H1 (cell line): ENCODE measurements at regions not wholly inside any gene's neighbourhood (a gene's known extent, or its start where the extent isn't known, plus 50 kb on each side); places are given as distances from the start of the nearest gene placed in this dataset.

Source experiments
- CTCF ChIA-PET: fragments of 300-600 bp; sonication (Branson Sonifier 250); formaldehyde crosslinking; loops from one replicate; lab custom pipeline; 2021; ENCODE audit not compliant: partially characterized antibody; lab: Charles Lee
- POLR2A ChIA-PET: fragments of 300-600 bp; sonication (Branson Sonifier 250); formaldehyde crosslinking; loops from one replicate; lab custom pipeline; 2021; ENCODE audit warnings: inconsistent platforms; ENCODE audit not compliant: partially characterized antibody; lab: Charles Lee
- DNase-seq, 2 experiments: peaks; one replicate each; pipeline versions ENCODE4 v3.0.0 to v3.0.0-alpha.2; 2010 to 2022; ENCODE audit warnings: low spot score in 2 of 2, low read depth in 1 of 2, mixed read lengths in 1 of 2
- FAIRE-seq: peaks from 2 replicates; lab custom pipeline; 2011; peaks lifted over from hg19 to GRCh38; lab: Jason Lieb, UNC
- H2AFZ ChIP-seq: 2 replicates; pipeline ENCODE4 v1.8.1; 2012; ENCODE audit warnings: low read length, inconsistent platforms
- H2AK5ac ChIP-seq: 2 replicates; pipeline ENCODE4 v1.6.1; 2013; ENCODE audit warnings: low read depth, low read length
- H2BK120ac ChIP-seq: replicated peaks from 2 replicates; pipeline ENCODE3; 2013; ENCODE audit warnings: low read depth, low read length, inconsistent platforms
- H2BK12ac ChIP-seq: 2 replicates; pipeline ENCODE4 v1.6.1; 2013; ENCODE audit warnings: low read depth, low read length
- H2BK15ac ChIP-seq: 2 replicates; pipeline ENCODE4 v1.6.1; 2013; ENCODE audit warnings: low read length
- H2BK20ac ChIP-seq: 2 replicates; pipeline ENCODE4 v1.6.1; 2013; ENCODE audit warnings: low read length
- H2BK5ac ChIP-seq: 2 replicates; pipeline ENCODE4 v1.6.1; 2013; ENCODE audit warnings: low read depth, low read length
- H3K14ac ChIP-seq: 2 replicates; pipeline ENCODE4 v1.6.1; 2013; ENCODE audit warnings: inconsistent platforms; ENCODE audit not compliant: insufficient read length
- H3K18ac ChIP-seq: 2 replicates; pipeline ENCODE4 v1.6.1; 2013; ENCODE audit warnings: low read length; ENCODE audit errors: extremely low read depth
- H3K23ac ChIP-seq: 2 replicates; pipeline ENCODE4 v1.6.1; 2013; ENCODE audit warnings: inconsistent platforms; ENCODE audit not compliant: insufficient read length
- H3K23me2 ChIP-seq: 2 replicates; pipeline ENCODE4 v1.6.1; 2013; ENCODE audit warnings: low read depth, low read length
- H3K27ac ChIP-seq: 2 replicates; pipeline ENCODE4 v1.6.1; 2011; ENCODE audit warnings: low read depth, low read length, inconsistent platforms
- H3K27me3 ChIP-seq, 4 experiments: replicated peaks in 1 of 4; 1 replicate in 1 of 4; 2 replicates in 3 of 4; pipeline versions ENCODE4 v1.6.1 to v1.8.1; 2011 to 2013; ENCODE audit warnings: low read length in 3 of 4, mild to moderate bottlenecking in 3 of 4, inconsistent platforms in 2 of 4, mixed read lengths in 2 of 4, moderate library complexity in 1 of 4; ENCODE audit not compliant: control insufficient read depth in 3 of 4, insufficient read depth in 3 of 4; ENCODE audit errors: extremely low read depth in 1 of 4
- H3K36me3 ChIP-seq, 4 experiments: 2 replicates each; pipeline versions ENCODE4 v1.6.1 to v1.8.1; 2011 to 2013; ENCODE audit warnings: mild to moderate bottlenecking in 4 of 4, low read length in 3 of 4, moderate library complexity in 2 of 4, control low read depth in 1 of 4, inconsistent platforms in 1 of 4; ENCODE audit not compliant: insufficient read depth in 4 of 4, control insufficient read depth in 2 of 4
- H3K4ac ChIP-seq: replicated peaks from 2 replicates; pipeline ENCODE3; 2013; ENCODE audit warnings: low read length, low read depth, mixed read lengths, inconsistent platforms; ENCODE audit not compliant: insufficient read length
- H3K4me1 ChIP-seq, 4 experiments: replicated peaks in 1 of 4; 1 replicate in 1 of 4; 2 replicates in 3 of 4; pipeline versions ENCODE4 v1.6.1 to v1.8.1; 2011 to 2013; ENCODE audit warnings: low read length in 3 of 4, inconsistent platforms in 2 of 4, mixed read lengths in 1 of 4; ENCODE audit not compliant: insufficient read depth in 4 of 4, control insufficient read depth in 3 of 4
- H3K4me2 ChIP-seq, 2 experiments: 2 replicates each; pipeline versions ENCODE4 v1.6.1 to v1.8.1; 2011 to 2013; ENCODE audit warnings: low read depth in 2 of 2, low read length in 2 of 2, control low read depth in 1 of 2, inconsistent platforms in 1 of 2, mild to moderate bottlenecking in 1 of 2; ENCODE audit not compliant: insufficient read depth in 1 of 2
- H3K4me3 ChIP-seq, 4 experiments: fragments of 200-600, 300-600 bp in 1 of 4; sonication (generic), shearing (Covaris generic), sonication (Bioruptor Twin) in 1 of 4; 2 replicates each; pipeline versions ENCODE4 v1.5.1 to v1.8.1; 2011 to 2016; ENCODE audit warnings: low read length in 4 of 4, low read depth in 3 of 4, control low read depth in 2 of 4, inconsistent platforms in 2 of 4, mild to moderate bottlenecking in 2 of 4, mixed read lengths in 1 of 4, moderate library complexity in 1 of 4; ENCODE audit not compliant: insufficient read depth in 2 of 4; ENCODE audit errors: extremely low read depth in 1 of 4
- H3K56ac ChIP-seq: replicated peaks from 2 replicates; pipeline ENCODE3; 2013; ENCODE audit warnings: low read depth, mild to moderate bottlenecking, mixed read lengths, low read length, inconsistent platforms; ENCODE audit not compliant: insufficient read length
- H3K79me1 ChIP-seq: 2 replicates; pipeline ENCODE4 v1.6.1; 2013; ENCODE audit warnings: low read depth, low read length, control low read depth
- H3K79me2 ChIP-seq, 2 experiments: 2 replicates each; pipeline versions ENCODE4 v1.6.1 to v1.8.1; 2012 to 2013; ENCODE audit warnings: low read length in 2 of 2, mild to moderate bottlenecking in 2 of 2, inconsistent platforms in 1 of 2; ENCODE audit not compliant: insufficient read depth in 2 of 2, control insufficient read depth in 1 of 2
- H3K9ac ChIP-seq, 4 experiments: replicated peaks in 1 of 4; 1 replicate in 1 of 4; 2 replicates in 3 of 4; pipeline versions ENCODE4 v1.6.1 to v1.8.1; 2011 to 2013; ENCODE audit warnings: low read depth in 3 of 4, low read length in 3 of 4, control low read depth in 2 of 4, mild to moderate bottlenecking in 2 of 4, moderate library complexity in 2 of 4, inconsistent platforms in 1 of 4; ENCODE audit errors: extremely low read depth in 1 of 4
- H3K9me3 ChIP-seq, 2 experiments: 2 replicates each; pipeline versions ENCODE4 v1.6.1 to v1.8.1; 2012 to 2013; ENCODE audit warnings: mild to moderate bottlenecking in 2 of 2, moderate library complexity in 2 of 2, control low read depth in 1 of 2, inconsistent platforms in 1 of 2, low read depth in 1 of 2, low read length in 1 of 2, mixed read lengths in 1 of 2; ENCODE audit not compliant: insufficient read depth in 2 of 2
- H4K20me1 ChIP-seq, 2 experiments: replicated peaks in 1 of 2; 2 replicates each; pipeline versions ENCODE3 to v1.8.1; 2011 to 2013; ENCODE audit warnings: inconsistent platforms in 2 of 2, low read length in 2 of 2, mild to moderate bottlenecking in 1 of 2; ENCODE audit not compliant: insufficient read depth in 2 of 2, control insufficient read depth in 1 of 2
- H4K5ac ChIP-seq: 2 replicates; pipeline ENCODE4 v1.6.1; 2013; ENCODE audit warnings: low read length, low read depth, mixed read lengths, inconsistent platforms; ENCODE audit not compliant: insufficient read length
- H4K8ac ChIP-seq: 2 replicates; pipeline ENCODE4 v1.8.0; 2013; ENCODE audit warnings: mild to moderate bottlenecking, moderate library complexity, low read length, inconsistent platforms; ENCODE audit not compliant: insufficient read depth; ENCODE audit errors: extremely low read depth
- H4K91ac ChIP-seq: replicated peaks from 2 replicates; pipeline ENCODE3; 2013; ENCODE audit warnings: low read length, mixed read lengths, inconsistent platforms; ENCODE audit not compliant: insufficient read length
- ATF2 ChIP-seq: IDR thresholded peaks from 2 replicates; pipeline ENCODE4 v1.6.1; 2012; ENCODE audit warnings: low read length, inconsistent platforms
- CHD1 ChIP-seq: IDR thresholded peaks from 2 replicates; pipeline ENCODE4 v1.6.1; 2012; ENCODE audit warnings: low read depth, low read length, improper control_type of control experiment
- HDAC2 ChIP-seq, 2 experiments: fragments of 300-600 bp in 1 of 2; sonication (generic) in 1 of 2; IDR thresholded peaks; 2 replicates each; pipeline ENCODE4 v1.6.1; 2011 to 2012; ENCODE audit warnings: low read depth in 2 of 2, low read length in 2 of 2, mild to moderate bottlenecking in 2 of 2, moderate library complexity in 2 of 2, borderline replicate concordance in 1 of 2, inconsistent platforms in 1 of 2
- JUN ChIP-seq: IDR thresholded peaks from 2 replicates; pipeline ENCODE4 v1.6.1; 2011; ENCODE audit warnings: low read depth, mild to moderate bottlenecking, improper control_type of control experiment, low read length
- POU5F1 ChIP-seq: IDR thresholded peaks from 2 replicates; pipeline ENCODE4 v1.6.1; 2011; ENCODE audit warnings: low read depth, mild to moderate bottlenecking, low read length, moderate library complexity
- RNF2 ChIP-seq: fragments of 200-900, 300-1000 bp; sonication (generic); IDR thresholded peaks from 2 replicates; pipeline ENCODE4 v1.7.1; 2016; ENCODE audit warnings: borderline replicate concordance, low read depth, mild to moderate bottlenecking, antibody characterized with exemption, low read length; ENCODE audit not compliant: poor library complexity, severe bottlenecking; ENCODE audit errors: missing control alignments
- SAP30 ChIP-seq: fragments of 300-600 bp; sonication (generic); IDR thresholded peaks from 2 replicates; pipeline ENCODE4 v1.7.1; 2012; ENCODE audit warnings: low read length, moderate library complexity, mild to moderate bottlenecking, inconsistent platforms; ENCODE audit not compliant: insufficient read depth, insufficient replicate concordance
- SIN3A ChIP-seq, 2 experiments: IDR thresholded peaks in 1 of 2; conservative IDR thresholded peaks in 1 of 2; 2 replicates each; pipeline ENCODE4 v1.6.1; 2011 to 2012; ENCODE audit warnings: low read length in 2 of 2, improper control_type of control experiment in 1 of 2, low read depth in 1 of 2, mild to moderate bottlenecking in 1 of 2
- SP1 ChIP-seq: IDR thresholded peaks from 2 replicates; pipeline ENCODE4 v1.6.1; 2011; ENCODE audit warnings: low read depth, low read length
- TCF12 ChIP-seq: IDR thresholded peaks from 2 replicates; pipeline ENCODE4 v1.6.1; 2011; ENCODE audit warnings: low read depth, mild to moderate bottlenecking, low read length
- WGBS, 2 experiments: shearing (Covaris generic) in 1 of 2; methylation state at CpG; one replicate each; pipeline versions ENCODE4 v1.1.6 to v1.1.7; 2013 to 2015; ENCODE audit warnings: low lambda C conversion rate in 2 of 2, mixed read lengths in 2 of 2, inconsistent platforms in 1 of 2, low coverage in 1 of 2, missing lambda C conversion rate in 1 of 2; ENCODE audit not compliant: insufficient replicate concordance in 2 of 2, insufficient coverage in 1 of 2, insufficient read length in 1 of 2; ENCODE audit errors: extremely low coverage in 1 of 2, missing lambda C conversion rate in 1 of 2; 5-methylcytosine and 5-hydroxymethylcytosine counted together

GRCh38 chr6:151671195-151671594 is 136.3 kb upstream of the ESR1 start (continued):
- TF ChIP-seq TCF12: no peak

GRCh38 chr6:151674578-151674977 is 132.9 kb upstream of the ESR1 start:
- no peak overlapping the region for H3K27ac ChIP-seq
- H3K9ac ChIP-seq: no peak overlapping the region
- no peak overlapping the region for H3K4ac ChIP-seq
- H4K91ac ChIP-seq: no peak overlapping the region
- no peak overlapping the region for H3K4me3 ChIP-seq
- H3K4me1 ChIP-seq: no peaks in the 10 kb centered on the region
- no peaks in the 10 kb centered on the region for H3K27me3 ChIP-seq
- H2BK12ac ChIP-seq: no peak overlapping the region
- H3K23ac ChIP-seq: no peak overlapping the region
- H3K36me3 ChIP-seq: no peaks in the 10 kb centered on the region
- H3K56ac ChIP-seq: no peak overlapping the region
- no peak overlapping the region for H2BK20ac ChIP-seq
- ChIA-PET POLR2A (no interaction called here), CTCF (interaction anchor here (0.6 to 4.5 kb wide), 8 partner anchors 8 to 797 kb away, joined by 3 to 18 read pairs (median 6); no protein-coding TSS in a partner anchor)
- no peak overlapping the region for H2AFZ ChIP-seq
- no peaks in the 10 kb centered on the region for H3K79me2 ChIP-seq
- H3K79me1 ChIP-seq: no peaks in the 10 kb centered on the region
- H3K9me3 ChIP-seq: no peaks in the 10 kb centered on the region
- H3K18ac ChIP-seq: no peak overlapping the region
- no peaks in the 10 kb centered on the region for H4K20me1 ChIP-seq
- H4K5ac ChIP-seq: no peak overlapping the region
- no peak overlapping the region for H2BK120ac ChIP-seq
- H3K4me2 ChIP-seq: no peak overlapping the region
- H3K14ac ChIP-seq: no peak overlapping the region
- WGBS, 2 experiments: 94% methylated on average over 3 of the region's 3 CpGs; no CpG with 5 or more reads in 1 of the 2 experiments
- no peak overlapping the region for H2AK5ac ChIP-seq
- H4K8ac ChIP-seq: no peak overlapping the region
- H3K23me2 ChIP-seq: no peaks in the 10 kb centered on the region
- H2BK15ac ChIP-seq: no peak overlapping the region
- H2BK5ac ChIP-seq: no peak overlapping the region
- DNase-seq (no peak), FAIRE-seq (no peak)
- TF ChIP-seq SP1 (no peak), JUN (no peak), POU5F1 (no peak), SIN3A (conservative IDR thresholded peaks at IDR 0.05 in 1 of 2, IDR thresholded peaks at IDR 0.05 in 1 of 2; ENCODE audit: low read depth in 1 of 2, low read length in 2 of 2) (no peak), HDAC2 (IDR thresholded peaks at IDR 0.05; ENCODE audit: borderline replicate concordance in 1 of 2, low read depth in 2 of 2, low read length in 2 of 2) (no peak), SAP30 (no peak), CHD1 (no peak), RNF2 (no peak), ATF2 (no peak), TCF12 (no peak)
